Osteocyte (in vitro differentiated cells): ENCODE measurements at regions not wholly inside any gene's neighbourhood (a gene's known extent, or its start where the extent isn't known, plus 50 kb on each side); places are given as distances from the start of the nearest gene placed in this dataset.
"Not testable (repeated sequence)": the region's sequence is repeated elsewhere in the genome, so short reads cannot be mapped to it uniquely, and the experiment has no call there.

Source experiments
- DNase-seq: peaks from one replicate; pipeline ENCODE4 v3.0.0; 2021; ENCODE audit warnings: mixed read lengths; ENCODE audit not compliant: unreplicated experiment; ENCODE audit errors: extremely low spot score
- H3K27ac Mint-ChIP-seq: one replicate; pipeline ENCODE4 v1.8.0; 2021; ENCODE audit warnings: mild to moderate bottlenecking, mixed read lengths; ENCODE audit not compliant: unreplicated experiment
- H3K27me3 Mint-ChIP-seq: one replicate; pipeline ENCODE4 v1.8.0; 2021; ENCODE audit warnings: mixed read lengths; ENCODE audit not compliant: unreplicated experiment
- H3K36me3 Mint-ChIP-seq: one replicate; pipeline ENCODE4 v1.8.0; 2021; ENCODE audit warnings: mixed read lengths; ENCODE audit not compliant: unreplicated experiment
- H3K4me1 Mint-ChIP-seq: one replicate; pipeline ENCODE4 v1.8.0; 2021; ENCODE audit warnings: mixed read lengths; ENCODE audit not compliant: unreplicated experiment
- H3K4me3 Mint-ChIP-seq: one replicate; pipeline ENCODE4 v1.8.0; 2021; ENCODE audit warnings: mild to moderate bottlenecking, moderate library complexity, mixed read lengths; ENCODE audit not compliant: unreplicated experiment
- H3K9me3 Mint-ChIP-seq: one replicate; pipeline ENCODE4 v1.8.0; 2021; ENCODE audit warnings: mixed read lengths; ENCODE audit not compliant: unreplicated experiment
- TF ChIP-seq, protein P1 (sequence below): fragments of 200-600 bp; sonication (generic); IDR thresholded peaks from 2 replicates; pipeline ENCODE4 v1.5.0; 2021; ENCODE audit warnings: antibody characterized with exemption, mild to moderate bottlenecking, moderate library complexity

GRCh38 chr14:25375639-25376038, 325.7 kb upstream of the STXBP6 start:
- Mint-ChIP-seq H3K4me1 (no peaks in the 10 kb centered on the region), H3K36me3 (no peaks in the 10 kb centered on the region), H3K27ac (no peak overlapping the region), H3K27me3 (no peaks in the 10 kb centered on the region), H3K9me3 (peaks cover 15% of the 10 kb centered on the region), H3K4me3 (no peak overlapping the region)
- TF ChIP-seq, protein P1, sequence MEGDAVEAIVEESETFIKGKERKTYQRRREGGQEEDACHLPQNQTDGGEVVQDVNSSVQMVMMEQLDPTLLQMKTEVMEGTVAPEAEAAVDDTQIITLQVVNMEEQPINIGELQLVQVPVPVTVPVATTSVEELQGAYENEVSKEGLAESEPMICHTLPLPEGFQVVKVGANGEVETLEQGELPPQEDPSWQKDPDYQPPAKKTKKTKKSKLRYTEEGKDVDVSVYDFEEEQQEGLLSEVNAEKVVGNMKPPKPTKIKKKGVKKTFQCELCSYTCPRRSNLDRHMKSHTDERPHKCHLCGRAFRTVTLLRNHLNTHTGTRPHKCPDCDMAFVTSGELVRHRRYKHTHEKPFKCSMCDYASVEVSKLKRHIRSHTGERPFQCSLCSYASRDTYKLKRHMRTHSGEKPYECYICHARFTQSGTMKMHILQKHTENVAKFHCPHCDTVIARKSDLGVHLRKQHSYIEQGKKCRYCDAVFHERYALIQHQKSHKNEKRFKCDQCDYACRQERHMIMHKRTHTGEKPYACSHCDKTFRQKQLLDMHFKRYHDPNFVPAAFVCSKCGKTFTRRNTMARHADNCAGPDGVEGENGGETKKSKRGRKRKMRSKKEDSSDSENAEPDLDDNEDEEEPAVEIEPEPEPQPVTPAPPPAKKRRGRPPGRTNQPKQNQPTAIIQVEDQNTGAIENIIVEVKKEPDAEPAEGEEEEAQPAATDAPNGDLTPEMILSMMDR: no peak
- no peak for DNase-seq

- no peaks in the 10 kb centered on the region for H3K36me3 Mint-ChIP-seq
- no peaks in the 10 kb centered on the region for H3K4me1 Mint-ChIP-seq
- no peaks in the 10 kb centered on the region for H3K27me3 Mint-ChIP-seq
- no peak for DNase-seq
- H3K4me3 Mint-ChIP-seq: no peak overlapping the region
- TF ChIP-seq, protein P1: no peak
- peaks cover 34% of the 10 kb centered on the region for H3K9me3 Mint-ChIP-seq
- no peak overlapping the region for H3K27ac Mint-ChIP-seq
These were observed 321.1 kb upstream of the STXBP6 start for GRCh38 chr14:25371068-25371467.

- not testable (repeated sequence) for DNase-seq, H3K36me3 Mint-ChIP-seq, H3K4me1 Mint-ChIP-seq, H3K27ac Mint-ChIP-seq, H3K4me3 Mint-ChIP-seq, H3K27me3 Mint-ChIP-seq
- peaks cover 34% of the 10 kb centered on the region for H3K9me3 Mint-ChIP-seq
These were observed 320.1 kb upstream of the STXBP6 start for GRCh38 chr14:25370057-25370456.

DNA sequence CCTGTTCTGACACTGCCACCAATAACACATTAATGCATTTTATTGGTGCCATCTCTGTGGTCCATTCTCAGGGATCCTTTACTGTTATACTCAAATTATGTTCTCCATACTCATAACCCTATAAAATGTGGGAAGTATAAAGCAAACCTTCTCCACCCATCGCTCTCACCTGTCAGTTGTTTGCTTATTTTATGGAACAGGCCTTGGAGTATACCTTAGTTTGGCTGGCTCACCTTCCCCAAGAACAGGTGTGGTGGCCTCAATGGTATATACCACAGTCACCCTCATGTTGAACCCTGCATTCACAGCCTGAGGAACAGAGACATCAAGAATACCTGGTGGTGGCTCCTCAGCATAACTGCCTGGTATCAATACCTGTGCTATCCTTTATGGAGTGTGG, 308.4 kb upstream of the STXBP6 start:
- Mint-ChIP-seq H3K9me3 (peaks cover 32% of the 10 kb centered on the region), H3K27me3 (no peaks in the 10 kb centered on the region), H3K36me3 (no peaks in the 10 kb centered on the region), H3K27ac (no peak overlapping the region), H3K4me3 (no peak overlapping the region), H3K4me1 (no peaks in the 10 kb centered on the region)
- DNase-seq: no peak
- TF ChIP-seq, protein P1: no peak

DNA sequence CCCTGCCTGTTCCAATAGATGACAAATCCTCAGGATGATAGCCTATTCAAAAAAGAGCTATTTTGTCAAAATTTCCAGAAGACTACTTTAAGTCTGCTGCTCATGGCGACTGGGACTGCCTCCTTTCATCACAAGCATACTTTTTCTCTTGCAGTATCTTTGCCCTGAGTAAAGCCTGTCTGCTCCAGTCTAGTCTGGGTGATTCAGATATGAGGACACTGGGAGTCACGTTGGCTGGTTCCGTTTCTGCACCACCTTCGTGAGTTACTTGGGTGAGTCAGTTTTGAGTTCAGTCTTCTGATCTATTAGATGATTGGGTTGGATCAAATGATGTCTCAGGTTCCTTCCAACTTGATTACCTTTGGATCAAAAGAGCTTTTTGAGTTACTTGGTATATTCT, 301.3 kb upstream of the STXBP6 start:
- TF ChIP-seq, protein P1: no peak

DNA sequence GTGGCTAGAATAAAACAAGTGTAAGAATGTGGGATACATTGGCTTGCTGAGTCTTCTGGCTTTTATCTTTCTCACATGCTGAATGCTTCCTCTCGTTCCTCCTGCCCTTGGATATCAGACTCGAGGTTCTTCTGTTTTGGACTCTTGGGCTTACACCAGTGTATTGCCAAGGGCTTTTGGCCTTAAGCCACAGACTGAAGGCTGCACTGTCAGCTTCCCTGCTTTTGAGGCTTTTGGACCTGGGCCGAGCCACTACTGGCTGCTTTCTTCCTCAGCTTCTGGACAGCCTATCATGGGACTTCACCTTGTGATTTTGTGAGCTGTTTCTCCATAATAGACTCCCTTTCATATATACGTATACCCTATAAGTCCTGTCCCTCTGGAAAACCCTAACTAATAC, 300.9 kb upstream of the STXBP6 start:
- Mint-ChIP-seq H3K4me3 (no peak overlapping the region), H3K36me3 (no peaks in the 10 kb centered on the region), H3K4me1 (no peaks in the 10 kb centered on the region), H3K27me3 (no peaks in the 10 kb centered on the region), H3K27ac (no peak overlapping the region), H3K9me3 (peaks cover 19% of the 10 kb centered on the region)
- no peak for DNase-seq
- TF ChIP-seq, protein P1: no peak

More for the DNA sequence above, 301.3 kb upstream of the STXBP6 start:
- Mint-ChIP-seq H3K4me1 (no peaks in the 10 kb centered on the region), H3K36me3 (no peaks in the 10 kb centered on the region), H3K27ac (no peak overlapping the region), H3K27me3 (no peaks in the 10 kb centered on the region), H3K4me3 (no peak overlapping the region), H3K9me3 (peaks cover 16% of the 10 kb centered on the region)
- no peak for DNase-seq
